Endothelial cell of umbilical vein (primary cell): ENCODE measurements at regions not wholly inside any gene's neighbourhood (a gene's known extent, or its start where the extent isn't known, plus 50 kb on each side); places are given as distances from the start of the nearest gene placed in this dataset.

Source experiments
- BruUV-seq: library from RNA; stranded (reverse); fragments of 400-500 nt; replicated peaks from 2 replicates; lab custom pipeline; 2021; lab: Mats Ljungman, UMichigan
- CTCF ChIA-PET: fragments of 300-600, 350-600 bp; sonication (Branson Sonifier 250); formaldehyde crosslinking; loops from one replicate; lab custom pipeline; 2021; ENCODE audit warnings: antibody characterized with exemption, inconsistent platforms; lab: Charles Lee
- POLR2A ChIA-PET: fragments of 300-600, 350-600 bp; sonication (Branson Sonifier 250); formaldehyde crosslinking; loops from one replicate; lab custom pipeline; 2021; ENCODE audit warnings: antibody characterized with exemption, inconsistent platforms; lab: Charles Lee
- DNase-seq: peaks from one replicate; pipeline ENCODE4 v3.0.0-alpha.2; 2011; ENCODE audit warnings: low read depth, low spot score
- FAIRE-seq: peaks from 2 replicates; lab custom pipeline; 2011; peaks lifted over from hg19 to GRCh38; lab: Jason Lieb, UNC
- H2AFZ ChIP-seq: 2 replicates; pipeline ENCODE4 v1.6.0; 2012; ENCODE audit warnings: low read depth, low read length, control low read depth, inconsistent platforms
- H3K27ac ChIP-seq: 2 replicates; pipeline ENCODE4 v1.5.1; 2011; ENCODE audit warnings: low read depth, mild to moderate bottlenecking, control low read depth, low read length, moderate library complexity; ENCODE audit not compliant: insufficient read depth
- H3K27me3 ChIP-seq, 2 experiments: 2 replicates each; pipeline versions ENCODE4 v1.6.0 to v1.6.1; 2011; ENCODE audit warnings: low read length in 2 of 2, mixed read lengths in 1 of 2; ENCODE audit not compliant: control insufficient read depth in 2 of 2, insufficient read depth in 2 of 2
- H3K36me3 ChIP-seq, 2 experiments: 2 replicates in 1 of 2; 3 replicates in 1 of 2; pipeline ENCODE4 v1.5.1; 2011; ENCODE audit warnings: low read length in 2 of 2, mild to moderate bottlenecking in 1 of 2, moderate library complexity in 1 of 2; ENCODE audit not compliant: control insufficient read depth in 2 of 2, insufficient read depth in 2 of 2; ENCODE audit errors: extremely low read depth in 1 of 2
- H3K4me1 ChIP-seq: 3 replicates; pipeline ENCODE4 v1.5.1; 2011; ENCODE audit warnings: mild to moderate bottlenecking, low read length; ENCODE audit not compliant: control insufficient read depth, insufficient read depth; ENCODE audit errors: extremely low read depth
- H3K4me2 ChIP-seq: 2 replicates; pipeline ENCODE4 v1.6.1; 2011; ENCODE audit warnings: low read length, control low read depth, mixed read lengths; ENCODE audit not compliant: insufficient read depth
- H3K4me3 ChIP-seq, 3 experiments: fragments of 200-600 bp in 1 of 3; sonication (generic), shearing (Covaris generic) in 1 of 3; replicated peaks in 1 of 3; 2 replicates each; pipeline ENCODE4 v1.5.1; 2011 to 2016; ENCODE audit warnings: control low read depth in 3 of 3, low read length in 3 of 3, mild to moderate bottlenecking in 2 of 3, inconsistent platforms in 1 of 3, low read depth in 1 of 3, moderate library complexity in 1 of 3; ENCODE audit not compliant: insufficient read depth in 1 of 3
- H3K79me2 ChIP-seq: 2 replicates; pipeline ENCODE4 v1.6.0; 2012; ENCODE audit warnings: low read length, inconsistent platforms; ENCODE audit not compliant: control insufficient read depth, insufficient read depth
- H3K9ac ChIP-seq: replicated peaks from 2 replicates; pipeline ENCODE3; 2011; ENCODE audit warnings: low read length, control low read depth; ENCODE audit not compliant: insufficient read depth; ENCODE audit errors: extremely low read depth
- H3K9me1 ChIP-seq: replicated peaks from 3 replicates; pipeline ENCODE4 v1.6.0; 2011; ENCODE audit warnings: mild to moderate bottlenecking, low read length; ENCODE audit not compliant: control insufficient read depth, insufficient read depth; ENCODE audit errors: extremely low read depth
- H3K9me3 ChIP-seq: replicated peaks from 2 replicates; pipeline ENCODE4 v1.5.1; 2012; ENCODE audit warnings: low read length, inconsistent platforms; ENCODE audit not compliant: control insufficient read depth, insufficient read depth
- H4K20me1 ChIP-seq: replicated peaks from 2 replicates; pipeline ENCODE3; 2011; ENCODE audit warnings: mild to moderate bottlenecking, low read length; ENCODE audit not compliant: control insufficient read depth, insufficient read depth; ENCODE audit errors: extremely low read depth
- EZH2 ChIP-seq: IDR thresholded peaks from 2 replicates; pipeline ENCODE4 v1.6.1; 2012; ENCODE audit warnings: borderline replicate concordance, low read depth, mild to moderate bottlenecking, moderate library complexity, low read length, inconsistent platforms; ENCODE audit not compliant: severe bottlenecking
- FOS ChIP-seq: IDR thresholded peaks from 2 replicates; pipeline ENCODE4 v1.6.1; 2011; ENCODE audit warnings: mild to moderate bottlenecking, low read length, moderate library complexity, borderline replicate concordance; ENCODE audit not compliant: insufficient read depth
- GATA2 ChIP-seq: IDR thresholded peaks from 2 replicates; pipeline ENCODE4 v1.7.0; 2011; ENCODE audit warnings: low read depth, mild to moderate bottlenecking, moderate library complexity, mixed read lengths, low read length; ENCODE audit not compliant: insufficient read length, insufficient read depth
- JUN ChIP-seq: IDR thresholded peaks from 2 replicates; pipeline ENCODE4 v1.6.1; 2011; ENCODE audit warnings: borderline replicate concordance, low read depth; ENCODE audit not compliant: insufficient read length, insufficient read depth
- MYC ChIP-seq: IDR thresholded peaks from one replicate; pipeline ENCODE4 v1.6.1; 2011; ENCODE audit warnings: mild to moderate bottlenecking, low read depth, low read length
- POLR2AphosphoS5 ChIP-seq: IDR thresholded peaks from 2 replicates; pipeline ENCODE4 v1.6.1; 2012; ENCODE audit warnings: low read depth, mild to moderate bottlenecking, control low read depth, low read length, moderate library complexity; ENCODE audit not compliant: insufficient read depth
- dilution Hi-C: fragments of 300-500 bp; cut with MboI; formaldehyde crosslinking; loops from one replicate; pipeline ENCODE4 v1.15.0; 2019; ENCODE audit warnings: low sequenced_read_pairs; ENCODE audit not compliant: extremely low pct_ligation_motif_present
- intact Hi-C: fragments of 100-400 bp; cut with micrococcal nuclease; formaldehyde crosslinking; loops from one replicate; pipeline ENCODE4 v1.10.0; 2022
- TF ChIP-seq, protein P1 (sequence below), 2 donors: IDR thresholded peaks; 1 replicate in 1 of 2; 2 replicates in 1 of 2; pipeline ENCODE4 v1.5.1; 2011; ENCODE audit warnings: low read length in 2 of 2, mild to moderate bottlenecking in 2 of 2, moderate library complexity in 2 of 2, control low read depth in 1 of 2, inconsistent platforms in 1 of 2, low read depth in 1 of 2; ENCODE audit not compliant: insufficient read depth in 1 of 2; ENCODE audit errors: extremely low read depth in 1 of 2
- TF ChIP-seq, protein P2 (sequence below): IDR thresholded peaks from 2 replicates; pipeline ENCODE4 v1.6.1; 2011; ENCODE audit not compliant: insufficient read depth, insufficient read length

DNA sequence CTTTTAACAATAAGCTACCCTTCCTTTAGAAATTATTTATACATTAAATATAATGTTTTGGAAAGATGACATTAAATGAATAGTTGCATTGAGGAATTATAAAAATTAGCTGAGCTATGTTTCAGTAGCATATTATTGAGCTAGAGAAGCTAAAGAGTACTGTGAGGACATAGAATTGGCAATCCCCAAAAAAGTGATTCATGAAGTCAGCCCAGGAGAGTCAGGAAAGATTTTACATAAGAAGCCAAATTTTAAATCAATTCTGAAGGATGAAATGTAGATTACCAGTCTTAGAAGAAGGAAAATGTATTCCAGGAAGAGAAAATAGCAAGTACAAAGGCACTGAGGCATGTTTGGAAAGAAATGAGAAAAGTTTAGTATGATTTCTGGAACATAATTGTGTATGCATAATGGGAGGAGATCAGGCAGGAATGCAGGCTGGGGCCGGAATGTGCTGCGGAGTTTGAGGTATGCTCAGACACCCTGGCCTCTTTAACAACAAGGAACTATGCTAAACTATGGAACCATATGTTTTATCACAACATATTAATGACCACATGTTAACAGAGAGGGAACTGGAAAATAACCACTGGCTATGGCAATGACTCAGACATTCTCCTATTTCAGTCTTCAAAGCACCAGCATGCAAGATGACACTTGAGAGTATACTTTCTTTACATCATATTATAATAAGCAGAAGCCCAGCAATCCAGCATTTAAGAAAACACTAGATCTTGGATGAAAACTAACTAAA, 103.3 kb upstream of the COL8A1 start:
- H2AFZ ChIP-seq, result peak overlapping the region; percentile 17
- no peak overlapping the region for H3K4me2 ChIP-seq
- H3K4me1 ChIP-seq, result no peaks in the 10 kb centered on the region
- no peak for FAIRE-seq
- no peak overlapping the region for H3K4me3 ChIP-seq
- dilution Hi-C loops (no loop called here), intact Hi-C loops (no loop called here)
- H3K9ac ChIP-seq, result no peak overlapping the region
- H3K9me3 ChIP-seq, result no peaks in the 10 kb centered on the region
- DNase-seq, result peak; percentile 34
- no peaks in the 10 kb centered on the region for H3K9me1 ChIP-seq
- H3K27ac ChIP-seq, result no peak overlapping the region
- CTCF ChIA-PET, result interaction anchor here (1.1 to 2.0 kb wide), 5 partner anchors 32 to 512 kb away, joined by 3 to 6 read pairs (median 5); no protein-coding TSS in a partner anchor
- H3K36me3 ChIP-seq, result no peaks in the 10 kb centered on the region
- no peaks in the 10 kb centered on the region for H3K79me2 ChIP-seq
- no peak for TF ChIP-seq GATA2
- TF ChIP-seq FOS, result peak; percentile 33
- TF ChIP-seq, protein P1, sequence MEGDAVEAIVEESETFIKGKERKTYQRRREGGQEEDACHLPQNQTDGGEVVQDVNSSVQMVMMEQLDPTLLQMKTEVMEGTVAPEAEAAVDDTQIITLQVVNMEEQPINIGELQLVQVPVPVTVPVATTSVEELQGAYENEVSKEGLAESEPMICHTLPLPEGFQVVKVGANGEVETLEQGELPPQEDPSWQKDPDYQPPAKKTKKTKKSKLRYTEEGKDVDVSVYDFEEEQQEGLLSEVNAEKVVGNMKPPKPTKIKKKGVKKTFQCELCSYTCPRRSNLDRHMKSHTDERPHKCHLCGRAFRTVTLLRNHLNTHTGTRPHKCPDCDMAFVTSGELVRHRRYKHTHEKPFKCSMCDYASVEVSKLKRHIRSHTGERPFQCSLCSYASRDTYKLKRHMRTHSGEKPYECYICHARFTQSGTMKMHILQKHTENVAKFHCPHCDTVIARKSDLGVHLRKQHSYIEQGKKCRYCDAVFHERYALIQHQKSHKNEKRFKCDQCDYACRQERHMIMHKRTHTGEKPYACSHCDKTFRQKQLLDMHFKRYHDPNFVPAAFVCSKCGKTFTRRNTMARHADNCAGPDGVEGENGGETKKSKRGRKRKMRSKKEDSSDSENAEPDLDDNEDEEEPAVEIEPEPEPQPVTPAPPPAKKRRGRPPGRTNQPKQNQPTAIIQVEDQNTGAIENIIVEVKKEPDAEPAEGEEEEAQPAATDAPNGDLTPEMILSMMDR (IDR thresholded peaks at IDR 0.05; ENCODE audit: extremely low read depth in 1 of 2, insufficient read depth in 1 of 2, low read depth in 1 of 2, low read length in 2 of 2), result no peak
- no peak for TF ChIP-seq EZH2
- TF ChIP-seq JUN, result peak; percentile 9
- no peak for TF ChIP-seq POLR2AphosphoS5
- no peak for TF ChIP-seq MYC
- TF ChIP-seq, protein P2, sequence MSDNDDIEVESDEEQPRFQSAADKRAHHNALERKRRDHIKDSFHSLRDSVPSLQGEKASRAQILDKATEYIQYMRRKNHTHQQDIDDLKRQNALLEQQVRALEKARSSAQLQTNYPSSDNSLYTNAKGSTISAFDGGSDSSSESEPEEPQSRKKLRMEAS, result no peak
- H3K27me3 ChIP-seq, result no peaks in the 10 kb centered on the region
- BruUV-seq, result no TSS peak
- no peaks in the 10 kb centered on the region for H4K20me1 ChIP-seq
- POLR2A ChIA-PET, result no interaction called here
